ENCODE measurements at regions not wholly inside any gene's neighbourhood (a gene's known extent, or its start where the extent isn't known, plus 50 kb on each side); places are given as distances from the start of the nearest gene placed in this dataset.

DNA sequence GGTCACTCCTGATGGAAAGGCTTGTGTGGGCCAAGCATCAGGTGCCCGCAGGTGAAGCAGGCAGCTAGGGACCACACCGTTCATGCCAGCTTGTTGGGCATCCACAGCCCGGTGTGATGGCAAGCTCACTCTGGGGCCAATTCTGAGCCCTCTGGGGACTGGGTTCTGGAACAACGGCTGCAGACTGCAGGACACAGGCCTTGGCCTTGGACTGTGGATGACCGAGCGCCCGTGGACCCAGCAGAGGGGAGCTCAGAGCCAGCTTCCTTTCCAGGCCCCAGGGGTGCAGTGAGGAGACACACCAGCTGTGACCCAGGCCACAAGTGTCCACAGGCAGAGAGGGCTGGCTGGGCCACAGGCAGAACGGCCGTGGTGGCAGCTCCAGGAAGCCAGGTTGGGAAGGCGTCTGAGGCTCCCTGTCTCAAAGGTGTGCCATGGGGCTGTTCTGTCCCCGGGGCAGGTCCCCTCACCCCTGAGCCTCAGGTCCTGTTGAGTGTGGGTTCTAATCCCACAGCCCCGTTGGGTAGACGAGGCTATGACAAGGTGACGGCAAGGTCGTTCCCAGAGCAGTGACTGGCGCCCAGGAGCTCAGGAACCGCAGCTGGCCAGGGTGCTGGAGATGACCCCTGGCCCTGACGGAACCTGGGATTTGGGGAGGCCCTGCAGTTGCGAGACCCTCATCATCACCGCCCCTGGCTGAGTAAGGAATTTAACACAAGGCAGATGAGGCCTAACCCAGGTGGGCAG lies 1079.4 kb downstream of the BRD1 start:
- Histone ChIP-seq H3K4me3 (no peak overlapping the region), H3K27ac (no peak overlapping the region), H3K9me3 (no peaks in the 10 kb centered on the region), H3K4me1 (no peaks in the 10 kb centered on the region), H3K27me3 (no peaks in the 10 kb centered on the region), H3K36me3 (no peaks in the 10 kb centered on the region)
- DNase-seq (ENCODE audit: low spot score): peak; percentile 32
- TF ChIP-seq, protein P1, sequence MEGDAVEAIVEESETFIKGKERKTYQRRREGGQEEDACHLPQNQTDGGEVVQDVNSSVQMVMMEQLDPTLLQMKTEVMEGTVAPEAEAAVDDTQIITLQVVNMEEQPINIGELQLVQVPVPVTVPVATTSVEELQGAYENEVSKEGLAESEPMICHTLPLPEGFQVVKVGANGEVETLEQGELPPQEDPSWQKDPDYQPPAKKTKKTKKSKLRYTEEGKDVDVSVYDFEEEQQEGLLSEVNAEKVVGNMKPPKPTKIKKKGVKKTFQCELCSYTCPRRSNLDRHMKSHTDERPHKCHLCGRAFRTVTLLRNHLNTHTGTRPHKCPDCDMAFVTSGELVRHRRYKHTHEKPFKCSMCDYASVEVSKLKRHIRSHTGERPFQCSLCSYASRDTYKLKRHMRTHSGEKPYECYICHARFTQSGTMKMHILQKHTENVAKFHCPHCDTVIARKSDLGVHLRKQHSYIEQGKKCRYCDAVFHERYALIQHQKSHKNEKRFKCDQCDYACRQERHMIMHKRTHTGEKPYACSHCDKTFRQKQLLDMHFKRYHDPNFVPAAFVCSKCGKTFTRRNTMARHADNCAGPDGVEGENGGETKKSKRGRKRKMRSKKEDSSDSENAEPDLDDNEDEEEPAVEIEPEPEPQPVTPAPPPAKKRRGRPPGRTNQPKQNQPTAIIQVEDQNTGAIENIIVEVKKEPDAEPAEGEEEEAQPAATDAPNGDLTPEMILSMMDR (IDR thresholded peaks at IDR 0.05): no peak

DNA sequence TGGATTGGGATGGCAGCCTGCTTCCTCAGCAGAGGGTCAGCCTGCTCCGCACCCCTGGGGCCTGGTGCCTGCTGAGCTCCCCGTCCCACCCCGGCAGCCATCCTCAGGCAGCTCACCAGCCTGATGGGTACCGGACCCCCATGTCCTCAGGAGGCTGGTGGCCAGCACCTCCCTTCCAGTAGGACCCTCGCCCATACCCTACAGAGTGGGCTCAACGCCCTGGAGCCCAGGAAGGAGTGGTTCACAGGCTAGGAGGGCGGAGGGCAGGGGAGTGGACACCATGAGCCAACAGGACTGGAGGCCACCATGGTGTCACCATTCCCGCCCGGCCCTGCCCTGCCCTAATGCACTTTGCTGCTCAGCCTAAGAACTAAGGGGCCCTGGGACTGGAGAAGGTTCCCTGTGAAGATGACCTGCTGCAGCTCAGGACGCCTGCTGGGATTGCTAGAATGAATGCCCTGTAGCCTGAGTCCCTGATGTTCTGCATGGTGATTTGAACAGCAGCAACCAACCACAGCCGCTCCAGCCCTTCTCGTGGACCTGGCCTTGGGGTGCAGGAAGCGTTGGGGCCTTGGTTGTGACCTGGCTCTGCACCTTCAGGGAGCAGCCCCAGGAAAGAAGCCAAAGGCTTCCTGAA lies 1080.8 kb downstream of the BRD1 start:
- TF ChIP-seq, protein P1 (IDR thresholded peaks at IDR 0.05): no peak
- no peaks in the 10 kb centered on the region for H3K36me3 ChIP-seq
- no peak overlapping the region for H3K4me3 ChIP-seq
- no peaks in the 10 kb centered on the region for H3K4me1 ChIP-seq
- H3K27me3 ChIP-seq: no peaks in the 10 kb centered on the region
- no peak overlapping the region for H3K27ac ChIP-seq
- H3K9me3 ChIP-seq: no peaks in the 10 kb centered on the region
- DNase-seq (ENCODE audit: low spot score): peak; percentile 50

DNA sequence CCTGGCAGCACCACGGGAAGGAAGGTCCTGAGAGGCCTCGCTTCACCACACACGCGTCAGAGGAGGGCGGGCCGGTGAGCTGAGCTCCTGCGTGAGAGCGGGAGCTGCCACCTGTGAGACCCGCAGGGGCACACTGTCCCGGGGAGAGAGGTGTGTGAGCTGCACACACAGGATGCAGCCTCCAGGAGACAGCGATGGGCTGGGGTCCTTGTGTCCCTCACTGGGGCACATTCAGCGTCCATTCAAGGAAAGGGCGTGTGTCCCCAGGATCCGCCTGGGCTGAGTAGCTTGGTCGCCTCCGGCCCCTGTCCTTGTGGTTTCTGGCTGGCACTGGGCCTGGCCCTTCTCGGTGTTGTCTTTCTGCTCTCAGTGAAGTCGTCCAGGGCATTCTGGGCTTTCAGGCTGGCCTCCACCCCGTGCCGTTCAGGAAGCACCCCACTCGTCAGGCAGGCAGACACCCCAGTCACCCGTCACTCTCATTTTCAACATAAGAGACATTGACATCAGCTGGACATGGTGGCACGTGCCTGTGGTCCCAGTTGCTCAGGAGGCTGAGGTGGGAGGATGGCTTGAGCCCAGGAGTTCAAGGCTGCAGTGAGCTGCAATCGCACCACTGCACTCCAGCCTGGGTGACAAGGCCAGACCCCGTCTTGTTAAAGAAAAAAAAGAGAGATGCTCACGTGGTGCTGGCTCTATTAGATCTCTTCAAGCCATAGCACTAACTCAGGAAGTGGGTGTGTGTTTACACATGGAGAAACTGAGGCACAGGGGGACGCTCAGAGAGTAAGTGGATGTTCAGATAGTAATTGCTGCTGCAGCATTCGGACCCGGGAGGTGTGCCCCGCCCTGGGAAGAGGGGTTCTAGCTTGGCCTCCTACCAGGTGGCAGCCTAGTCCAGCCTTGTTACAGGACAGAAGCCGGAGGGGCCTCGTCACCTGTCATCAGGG lies 1081.6 kb downstream of the BRD1 start:
- Histone ChIP-seq H3K27me3 (no peaks in the 10 kb centered on the region), H3K4me3 (no peak overlapping the region), H3K36me3 (no peaks in the 10 kb centered on the region), H3K9me3 (no peaks in the 10 kb centered on the region), H3K27ac (no peak overlapping the region), H3K4me1 (no peaks in the 10 kb centered on the region)
- DNase-seq (ENCODE audit: low spot score): peak; percentile 32
- TF ChIP-seq, protein P1 (IDR thresholded peaks at IDR 0.05): no peak

DNA sequence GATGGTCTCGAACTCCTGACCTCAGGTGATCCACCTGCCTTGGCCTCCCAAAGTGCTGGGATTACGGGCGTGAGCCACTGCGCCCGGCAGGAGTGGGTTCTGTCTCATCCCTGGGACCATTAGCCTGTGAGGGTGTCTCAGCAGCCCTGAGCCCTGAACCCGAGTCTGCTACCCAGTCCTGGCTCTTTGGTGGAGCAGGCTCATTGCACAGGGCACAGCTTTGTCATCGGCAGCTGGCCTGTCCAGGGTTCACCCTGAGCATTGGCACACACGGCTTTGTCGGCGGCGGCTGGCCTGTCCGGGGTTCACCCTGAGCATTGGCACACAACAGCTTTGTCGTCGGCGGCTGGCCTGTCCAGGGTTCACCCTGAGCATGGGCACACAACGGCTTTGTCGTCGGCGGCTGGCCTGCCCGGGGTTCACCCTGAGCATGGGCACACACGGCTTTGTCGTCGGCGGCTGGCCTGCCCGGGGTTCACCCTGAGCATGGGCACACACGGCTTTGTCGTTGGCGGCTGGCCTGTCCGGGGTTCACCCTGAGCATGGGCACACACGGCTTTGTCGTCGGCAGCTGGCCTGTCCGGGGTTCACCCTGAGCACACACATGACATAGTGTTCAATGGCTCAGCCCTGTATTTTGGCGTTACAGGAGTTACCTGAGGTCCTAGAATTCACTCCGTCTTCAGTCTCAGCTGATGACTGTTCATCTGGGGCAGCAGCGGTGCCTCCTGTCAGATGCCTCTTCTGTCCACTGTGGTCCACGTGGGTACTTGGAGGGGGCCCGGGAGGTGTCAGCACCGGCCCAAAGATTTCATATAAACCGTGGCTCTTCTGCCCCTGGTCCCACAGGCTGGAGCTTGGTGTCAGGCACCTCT lies 1082.5 kb downstream of the BRD1 start:
- no peaks in the 10 kb centered on the region for H3K27me3 ChIP-seq
- DNase-seq (ENCODE audit: low spot score): peak; percentile 50
- no peaks in the 10 kb centered on the region for H3K4me1 ChIP-seq
- H3K4me3 ChIP-seq: no peak overlapping the region
- no peaks in the 10 kb centered on the region for H3K36me3 ChIP-seq
- no peaks in the 10 kb centered on the region for H3K9me3 ChIP-seq
- no peak overlapping the region for H3K27ac ChIP-seq
- TF ChIP-seq, protein P1 (IDR thresholded peaks at IDR 0.05): no peak

DNA sequence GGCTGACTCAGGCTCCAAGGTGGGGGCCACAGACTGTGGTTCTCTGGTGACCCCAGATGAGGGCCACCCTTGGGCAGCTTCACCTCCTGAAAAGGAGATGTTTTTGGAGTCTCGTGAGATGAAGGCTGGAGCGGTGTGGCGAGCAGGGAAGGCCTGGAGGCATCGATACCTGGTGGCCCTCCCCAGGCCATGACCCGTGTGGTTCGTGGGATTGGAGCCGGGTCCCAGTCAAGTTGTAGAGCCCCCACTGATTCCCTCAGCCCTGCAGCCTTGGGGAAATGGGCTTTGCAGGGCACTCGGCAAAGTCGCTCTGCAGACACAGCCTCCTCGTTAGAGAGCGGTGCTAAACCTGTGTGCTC lies 1083.4 kb downstream of the BRD1 start:
- TF ChIP-seq, protein P1 (IDR thresholded peaks at IDR 0.05): no peak
- H3K27ac ChIP-seq: no peak overlapping the region
- DNase-seq (ENCODE audit: low spot score): peak; percentile 32
- H3K4me3 ChIP-seq: no peak overlapping the region
- H3K9me3 ChIP-seq: no peaks in the 10 kb centered on the region
- no peaks in the 10 kb centered on the region for H3K27me3 ChIP-seq
- H3K36me3 ChIP-seq: no peaks in the 10 kb centered on the region
- no peaks in the 10 kb centered on the region for H3K4me1 ChIP-seq

Measured in right atrium auricular region (tissue), 2 donors.